Right ventricle myocardium inferior (tissue), 1 donor: ENCODE measurements at regions not wholly inside any gene's neighbourhood (a gene's known extent, or its start where the extent isn't known, plus 50 kb on each side); places are given as distances from the start of the nearest gene placed in this dataset.
A peak's percentile ranks its signal among the peaks of the same experiment; 100 is the strongest.

ENCODE experiments used
- ATAC-seq: fragments of 200-7000 bp; cut with Tn5 transposase; one replicate; pipeline ENCODE4 v1.9.1; 2020; ENCODE audit warnings: mild to moderate bottlenecking, moderate library complexity
- DNase-seq: peaks from one replicate; pipeline ENCODE4 v3.0.0; 2021; ENCODE audit errors: missing footprints
- intact Hi-C: fragments of 100-400 bp; cut with DNase I; formaldehyde crosslinking; loops from one replicate; pipeline ENCODE4 v1.11.0; 2022
- donor health status: DM: no; HTN: yes; CAD: no; lungs with severe emphysema.

DNA sequence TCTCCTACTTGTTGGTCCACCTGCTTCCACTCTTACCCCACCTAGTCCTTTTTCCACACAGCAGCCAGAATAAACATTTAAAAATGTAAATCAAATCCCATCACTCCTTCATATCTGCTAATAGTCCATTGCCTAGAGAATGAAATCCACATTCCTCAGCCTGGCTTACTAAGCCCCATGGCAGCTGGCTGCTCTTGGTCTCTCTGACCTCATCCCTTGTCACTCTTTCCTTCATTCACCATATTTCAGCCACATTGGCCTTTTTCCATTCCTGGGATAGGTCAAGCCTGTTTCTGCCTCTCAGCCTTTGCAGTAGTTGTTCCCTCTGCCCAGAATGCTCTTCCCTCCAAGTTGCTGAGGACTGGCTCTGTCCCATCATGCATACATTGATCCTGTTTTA is 512.8 kb downstream of the INSC start:
- ATAC-seq (no peak), DNase-seq (no peak)
- intact Hi-C loops: no loop called here

DNA sequence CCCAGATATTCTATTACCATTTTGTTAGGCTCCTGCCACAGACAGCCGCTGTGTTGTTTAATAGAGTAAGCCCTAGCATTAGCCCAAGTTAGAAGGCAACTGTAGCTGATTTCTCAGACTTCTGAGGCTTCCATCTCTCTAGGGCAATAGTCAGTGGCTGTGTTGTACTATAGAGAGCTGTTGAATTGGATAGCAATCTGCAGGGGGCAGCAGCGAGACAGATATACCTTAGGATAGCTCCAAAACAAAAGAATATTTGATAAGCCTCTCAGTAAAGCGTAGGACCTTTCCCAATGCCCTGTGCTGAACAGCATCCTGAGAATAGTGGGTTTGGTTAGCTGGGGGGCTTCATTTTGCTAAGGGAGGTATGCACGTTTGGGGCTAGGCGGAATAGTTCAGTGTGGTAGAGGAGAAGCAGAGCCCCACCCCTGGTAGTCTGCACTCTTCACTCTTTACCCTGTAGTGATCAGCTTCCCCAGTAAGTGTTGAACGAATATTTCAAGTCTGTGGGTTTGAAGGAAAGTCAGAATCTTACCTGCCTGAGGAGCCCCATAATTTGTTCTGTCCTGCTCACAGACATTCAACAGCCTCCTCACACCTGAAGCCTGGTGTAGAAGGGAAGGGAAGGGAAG is 515.1 kb downstream of the INSC start:
- peak; percentile 73 for DNase-seq
- intact Hi-C loops: no loop called here
- ATAC-seq: peak; percentile 67

DNA sequence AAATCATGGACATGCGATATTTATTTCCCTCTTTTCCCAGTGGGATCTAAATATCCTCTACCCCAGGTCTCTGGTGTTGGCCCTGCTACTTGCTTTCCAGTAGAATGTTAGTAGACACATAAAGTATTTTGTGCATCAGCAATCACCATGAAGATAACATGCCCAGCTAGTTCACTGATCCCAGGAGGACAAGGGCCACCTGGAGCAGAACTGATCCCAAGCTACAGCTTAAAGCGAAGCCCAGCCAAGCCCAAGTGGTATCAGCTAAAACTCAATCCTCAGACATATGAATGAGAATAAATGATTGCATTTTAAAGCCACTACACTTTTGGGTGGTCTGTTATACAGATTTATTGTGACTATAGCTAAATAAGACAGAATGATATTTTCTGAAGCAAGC is 516.2 kb downstream of the INSC start:
- DNase-seq (no peak), ATAC-seq (no peak)
- intact Hi-C loops: no loop called here

DNA sequence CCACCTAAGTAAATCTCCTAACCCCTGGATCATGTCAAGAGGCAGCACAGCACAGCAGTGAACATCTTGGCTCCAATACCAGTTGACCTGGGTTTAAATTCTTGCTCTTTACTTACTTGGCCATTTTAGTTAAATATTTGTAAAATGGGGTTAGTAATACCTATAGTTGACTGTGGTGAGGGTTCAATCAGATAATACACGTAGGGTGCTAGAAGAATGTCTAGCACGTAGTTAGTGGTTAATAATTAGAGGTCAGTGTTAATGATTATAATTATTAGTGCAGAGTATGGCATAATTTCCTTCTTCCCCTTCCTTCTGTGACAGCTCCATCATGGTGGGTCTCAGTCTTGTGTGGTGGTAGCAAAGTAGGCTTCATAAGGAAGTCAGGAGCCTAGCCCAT is 520.8 kb downstream of the INSC start:
- no peak for DNase-seq
- ATAC-seq: no peak
- intact Hi-C loops: no loop called here

DNA sequence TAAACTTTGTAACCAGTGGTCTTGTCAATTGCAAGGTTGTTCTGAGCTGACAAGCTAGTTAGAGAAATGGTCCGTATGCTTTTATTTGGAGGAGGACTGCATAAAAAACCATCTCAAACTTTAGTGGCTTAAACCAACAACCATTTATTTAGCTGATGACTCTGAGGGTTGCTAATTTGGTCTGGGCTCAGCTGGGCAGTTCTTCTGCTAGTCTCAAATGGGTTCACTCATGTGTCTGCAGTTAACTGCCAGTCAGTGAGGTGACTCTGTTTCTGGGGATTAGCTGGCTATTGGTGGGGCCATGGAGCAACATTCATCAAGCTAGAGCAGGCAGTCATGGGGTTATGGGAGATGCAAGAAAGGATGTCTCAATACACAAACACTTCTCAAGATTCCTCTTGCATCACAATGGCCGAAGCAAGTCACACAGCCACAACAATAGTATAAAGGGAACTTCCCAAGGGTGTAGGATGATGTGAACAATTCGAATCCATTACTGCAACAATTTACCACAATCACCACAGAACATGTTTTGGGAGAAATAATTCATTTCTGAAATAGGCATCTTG is 521.9 kb downstream of the INSC start:
- DNase-seq (no peak), ATAC-seq (no peak)
- intact Hi-C loops: no loop called here

DNA sequence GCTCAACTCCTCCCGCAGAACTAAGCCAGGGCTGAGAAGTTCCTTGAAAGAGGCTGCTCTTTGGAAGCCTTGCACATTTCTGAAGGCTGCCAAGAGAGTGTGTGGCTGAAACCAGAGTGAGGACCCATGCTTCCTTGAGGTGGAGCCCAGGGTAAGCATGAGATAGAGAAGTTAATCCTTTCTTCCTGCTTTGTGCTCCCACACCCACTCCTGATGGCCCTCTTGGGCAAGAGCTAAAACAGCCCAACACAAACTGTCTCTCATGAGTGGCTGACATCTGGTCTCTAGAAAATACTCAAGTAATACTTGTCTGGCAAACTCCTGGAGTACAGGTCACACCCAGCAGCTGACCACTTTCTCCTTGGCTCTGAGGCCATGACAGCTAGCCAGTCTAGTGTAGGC is 523.7 kb downstream of the INSC start:
- ATAC-seq (peak; percentile 64), DNase-seq (no peak)
- intact Hi-C loops: no loop called here

DNA sequence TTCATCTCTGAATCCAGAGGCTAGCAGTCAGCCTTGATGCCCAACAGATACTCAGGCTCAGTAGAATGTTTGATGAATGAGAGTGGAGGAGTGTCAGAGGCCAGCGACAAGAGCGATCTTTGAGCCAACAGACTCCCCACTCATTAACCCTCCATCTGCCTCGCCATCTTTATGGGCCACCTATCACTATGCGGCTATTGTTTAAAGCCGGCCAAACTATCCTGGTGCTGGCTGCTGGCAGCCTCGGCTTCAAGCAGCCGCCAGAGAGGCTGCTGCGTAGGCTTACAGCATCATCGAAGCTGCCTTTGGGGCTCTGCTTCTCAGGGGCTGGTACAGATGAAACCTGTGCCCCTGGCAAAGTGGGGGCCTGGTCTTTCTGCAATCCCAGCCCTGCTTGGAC is 525.6 kb downstream of the INSC start:
- DNase-seq (no peak), ATAC-seq (no peak)
- intact Hi-C loops: loop anchor here (10.0 kb wide), 1 partner anchor 316 kb away; no protein-coding TSS in a partner anchor

DNA sequence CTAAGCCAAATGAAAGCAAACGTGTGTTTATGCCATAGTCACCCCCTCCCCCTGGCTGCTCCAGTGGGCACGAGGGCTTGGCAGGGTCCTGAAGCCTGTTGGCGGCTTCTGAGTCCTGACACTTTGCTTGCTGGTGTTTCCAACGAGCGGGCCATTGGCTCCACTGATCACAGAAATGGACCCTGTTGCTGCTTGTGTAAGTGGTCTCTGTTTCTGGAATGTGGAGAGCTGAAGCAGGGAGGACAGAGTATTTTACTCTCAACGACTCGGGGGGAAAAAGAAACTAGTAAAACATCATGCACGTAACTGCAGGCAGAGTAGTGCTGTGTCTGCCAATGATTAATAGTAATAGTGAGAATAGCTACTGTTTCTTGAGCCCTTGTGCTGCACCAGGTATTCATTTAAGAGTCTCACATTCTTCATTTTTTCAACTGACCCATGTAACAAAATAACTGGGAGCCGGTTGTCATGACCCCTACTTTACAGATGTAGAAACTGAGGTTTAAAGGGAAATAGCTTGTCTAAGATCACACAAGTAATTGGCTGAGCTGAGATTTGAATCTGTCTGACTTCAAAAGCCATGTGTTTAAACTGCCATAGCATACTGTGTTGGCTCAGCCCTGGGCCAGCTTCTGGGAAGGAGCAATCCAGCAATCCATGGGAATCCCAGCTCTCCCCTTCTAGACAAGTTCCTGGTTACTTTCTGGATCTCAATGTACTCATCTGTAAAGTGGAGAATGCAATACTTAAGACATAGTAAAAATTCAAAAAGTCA is 526.7 kb downstream of the INSC start:
- DNase-seq (no peak), ATAC-seq (no peak)
- intact Hi-C loops: loop anchor here (10.0 kb wide), 1 partner anchor 317 kb away; no protein-coding TSS in a partner anchor

DNA sequence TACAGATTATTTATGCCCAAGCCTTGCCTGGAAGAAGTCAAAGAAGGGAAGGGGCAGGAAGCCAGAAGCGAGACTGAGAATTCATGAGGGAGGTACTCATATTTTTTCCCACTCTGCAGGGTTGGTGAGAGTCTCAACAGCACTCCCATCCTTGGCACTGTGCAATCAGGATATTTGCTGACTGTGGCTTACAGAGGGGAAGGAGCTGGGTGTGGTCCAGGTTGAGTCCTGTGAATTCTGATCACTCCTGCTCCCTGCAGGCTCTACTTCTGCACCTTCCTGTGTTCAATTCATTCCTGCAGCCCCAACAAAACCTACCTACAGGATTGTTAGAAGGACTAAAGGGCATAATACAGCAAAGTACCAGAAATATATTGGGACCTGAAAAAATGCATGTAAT is 530.5 kb downstream of the INSC start:
- DNase-seq (no peak), ATAC-seq (no peak)
- intact Hi-C loops: loop anchor here (10.0 kb wide), 1 partner anchor 320 kb away; no protein-coding TSS in a partner anchor

DNA sequence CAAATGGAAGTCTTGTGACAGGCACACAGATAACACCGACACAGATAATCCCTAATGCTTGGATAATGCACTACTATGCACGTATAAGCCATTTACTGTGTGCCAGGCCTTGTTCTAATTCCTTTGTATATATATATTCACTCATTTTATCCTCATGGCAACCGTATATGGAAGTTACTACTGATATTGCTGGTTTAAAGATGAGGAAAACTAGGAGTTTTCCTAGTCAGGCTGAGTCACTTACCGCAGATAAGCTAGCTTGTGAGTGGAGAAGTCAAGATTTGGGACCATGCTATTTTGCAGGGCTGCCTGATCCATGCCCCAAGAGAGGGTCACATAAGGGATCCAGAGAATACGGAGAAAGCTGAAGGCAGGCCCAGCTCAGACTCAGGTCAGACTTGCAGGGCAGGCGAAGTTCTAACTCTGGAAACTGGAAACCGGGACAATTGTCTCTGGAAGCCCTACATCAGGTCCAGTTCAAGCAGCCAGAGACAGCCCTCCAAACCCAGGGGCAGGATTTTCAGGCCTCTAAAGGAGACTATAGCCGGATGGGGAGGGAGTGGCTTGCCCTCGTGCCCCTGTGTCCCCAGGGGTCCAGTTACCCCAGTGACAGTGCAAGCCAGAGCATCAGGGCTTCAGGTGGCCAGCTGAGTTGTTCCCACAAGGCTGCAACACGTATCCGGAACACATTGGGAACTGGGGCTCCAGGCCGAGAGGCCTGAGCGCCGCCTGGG is 534.8 kb downstream of the INSC start:
- ATAC-seq (no peak), DNase-seq (no peak)
- intact Hi-C loops: loop anchor here (2.0 to 10.0 kb wide), 5 partner anchors 121 to 1088 kb away; partner anchors contain the start of gene C11orf58

DNA sequence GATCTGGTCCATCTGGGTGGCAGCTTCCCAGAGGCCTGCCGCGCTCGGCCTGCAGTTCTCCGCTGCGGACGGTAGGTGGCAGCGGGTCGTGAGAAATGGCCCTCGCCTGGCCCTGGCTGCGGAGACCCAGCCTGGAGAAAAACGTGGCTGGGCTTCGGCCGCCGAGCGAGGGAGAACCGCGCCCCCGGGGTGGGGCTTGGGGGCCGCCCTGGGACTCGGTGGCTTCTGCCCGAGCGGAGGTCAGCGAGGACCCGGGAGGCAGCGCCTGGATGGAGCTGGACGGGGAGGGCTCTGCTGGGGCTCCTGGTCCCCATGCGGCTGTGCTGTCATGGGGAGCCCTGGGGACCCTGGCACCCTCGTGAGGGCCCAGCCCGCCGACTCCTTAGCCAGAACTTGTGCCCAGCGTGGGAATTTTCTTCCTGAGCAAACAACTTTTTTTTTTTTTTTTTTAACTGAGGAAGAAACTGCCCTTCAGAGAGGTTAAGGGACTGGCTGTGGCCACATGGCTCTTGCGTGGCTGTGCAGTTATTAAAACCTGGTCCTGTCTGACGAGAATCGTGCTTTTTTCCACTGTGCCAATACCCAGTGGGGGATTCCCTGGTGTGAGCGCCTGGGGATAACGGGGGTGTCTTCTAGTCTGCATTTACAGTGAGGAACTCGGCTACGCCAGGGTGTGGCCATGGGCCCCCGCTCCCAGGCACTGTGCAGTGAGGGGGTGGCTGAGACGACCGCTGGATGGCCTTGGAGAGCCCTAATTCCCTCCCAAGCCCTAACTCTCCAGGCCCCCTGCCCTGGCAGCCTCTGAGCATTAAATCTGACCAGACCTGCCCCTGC is 535.6 kb downstream of the INSC start:
- DNase-seq (peak; percentile 96), ATAC-seq (peak; percentile 99)
- intact Hi-C loops: loop anchor here (2.0 to 5.0 kb wide), 4 partner anchors 120 to 1087 kb away; partner anchors contain the start of gene C11orf58

DNA sequence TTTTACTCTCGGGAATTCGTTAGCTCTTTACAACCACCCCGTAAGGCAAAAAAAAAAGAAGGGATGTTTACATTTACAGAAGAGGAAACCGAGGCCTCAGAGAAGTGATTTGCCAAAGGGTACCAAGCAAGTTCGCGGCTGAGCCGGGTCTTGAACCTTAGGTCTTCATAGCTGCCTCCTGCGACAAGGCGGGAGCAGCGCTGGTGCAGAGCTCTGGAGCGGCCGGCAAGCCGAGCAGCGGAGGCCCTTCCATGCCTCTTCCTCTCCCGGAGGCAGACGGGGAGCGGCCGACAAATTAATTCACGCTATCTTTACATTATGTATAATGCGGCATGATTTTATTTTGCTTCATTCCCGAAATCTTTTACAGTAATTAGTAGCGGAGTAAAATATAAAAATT is 536.3 kb downstream of the INSC start:
- ATAC-seq (no peak), DNase-seq (no peak)
- intact Hi-C loops: loop anchor here (2.0 to 5.0 kb wide), 4 partner anchors 120 to 1086 kb away; partner anchors contain the start of gene C11orf58

DNA sequence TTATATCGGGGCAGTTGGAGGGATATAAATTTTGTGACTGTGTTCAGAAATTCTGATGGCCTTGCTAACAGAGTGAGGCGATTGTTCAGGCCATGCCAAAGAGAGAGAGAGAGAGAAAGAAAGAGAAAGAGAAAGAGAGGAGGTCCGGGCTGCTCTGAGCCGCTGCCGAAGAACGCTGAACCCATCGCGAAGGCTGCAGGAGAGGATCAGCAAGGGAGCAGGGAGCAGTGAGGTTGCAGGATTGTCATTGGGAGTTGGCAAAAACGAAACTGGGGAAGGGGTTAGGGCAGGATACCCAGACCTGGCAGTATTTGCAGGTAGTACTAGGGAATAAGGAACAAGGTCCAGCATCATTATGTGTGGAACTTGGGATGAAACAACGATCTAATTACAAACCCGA is 537.1 kb downstream of the INSC start:
- intact Hi-C loops: loop anchor here (2.0 to 5.0 kb wide), 4 partner anchors 119 to 1085 kb away; partner anchors contain the start of gene C11orf58
- DNase-seq (no peak), ATAC-seq (no peak)

DNA sequence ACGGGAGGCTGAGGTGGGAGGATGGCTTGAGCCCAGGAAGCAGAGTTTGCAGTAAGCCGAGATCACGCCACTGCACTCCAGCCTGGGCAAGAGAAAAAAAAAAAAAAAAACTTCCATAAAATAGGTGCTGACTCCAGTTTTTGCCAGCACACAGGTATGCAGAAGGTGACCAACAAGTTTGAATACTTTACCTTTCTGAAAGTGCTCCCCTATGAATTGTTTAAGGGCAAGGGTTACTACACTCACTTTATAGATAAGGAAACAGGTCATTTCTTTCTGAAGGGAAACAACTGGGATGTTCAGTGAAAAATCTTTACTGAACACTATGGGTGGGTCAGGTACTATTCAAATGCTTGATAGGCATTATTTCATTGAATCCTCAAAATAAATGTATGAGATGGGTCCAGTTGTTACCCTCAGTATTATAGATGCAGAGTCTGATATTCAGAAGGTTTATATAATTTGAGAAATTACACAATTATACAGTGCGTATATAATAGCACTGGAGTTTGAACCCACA is 538.5 kb downstream of the INSC start:
- intact Hi-C loops: loop anchor here (5.0 kb wide), 1 partner anchor 1084 kb away; the partner anchor contains the start of gene C11orf58
- ATAC-seq (no peak), DNase-seq (no peak)

DNA sequence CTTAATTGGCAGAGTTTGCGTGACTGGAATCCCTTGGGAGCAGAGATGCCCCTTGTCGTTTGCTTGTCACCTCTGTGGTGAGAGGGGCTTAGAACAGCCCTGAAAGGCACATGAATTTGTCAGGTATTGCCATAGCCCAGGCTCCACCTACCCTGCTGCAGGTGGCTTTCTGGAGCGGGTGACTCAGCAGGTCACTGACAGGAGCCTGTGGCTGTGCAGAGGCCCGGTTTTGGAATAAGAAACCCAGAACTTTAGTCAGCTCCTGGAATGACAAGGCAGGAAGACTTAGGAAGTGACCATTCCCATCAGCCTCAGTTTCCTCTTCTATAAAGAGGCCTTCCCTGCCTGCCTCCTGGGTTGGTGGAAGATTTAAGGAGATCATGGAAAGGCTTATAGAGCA is 539.7 kb downstream of the INSC start:
- ATAC-seq (no peak), DNase-seq (no peak)
- intact Hi-C loops: loop anchor here (5.0 kb wide), 1 partner anchor 1083 kb away; the partner anchor contains the start of gene C11orf58

DNA sequence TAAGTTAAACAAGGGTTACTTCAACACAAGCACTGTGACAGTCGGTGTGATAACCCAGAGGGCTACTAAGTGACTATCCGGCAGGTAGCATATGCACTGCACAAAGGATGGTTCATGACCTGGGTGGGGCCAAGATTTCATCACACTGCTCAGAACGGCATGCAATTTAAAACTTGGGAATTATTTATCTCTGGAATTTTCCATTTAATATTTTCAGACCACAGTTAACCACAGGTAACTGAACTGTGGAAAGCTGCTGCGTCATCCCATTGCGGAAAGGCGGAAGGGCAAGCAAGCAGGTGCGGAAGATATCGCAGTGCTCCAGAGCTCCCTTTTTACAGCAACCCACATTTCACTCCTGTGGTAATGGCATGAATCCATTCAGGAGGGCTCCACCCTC is 540.8 kb downstream of the INSC start:
- ATAC-seq (no peak), DNase-seq (no peak)
- intact Hi-C loops: no loop called here

DNA sequence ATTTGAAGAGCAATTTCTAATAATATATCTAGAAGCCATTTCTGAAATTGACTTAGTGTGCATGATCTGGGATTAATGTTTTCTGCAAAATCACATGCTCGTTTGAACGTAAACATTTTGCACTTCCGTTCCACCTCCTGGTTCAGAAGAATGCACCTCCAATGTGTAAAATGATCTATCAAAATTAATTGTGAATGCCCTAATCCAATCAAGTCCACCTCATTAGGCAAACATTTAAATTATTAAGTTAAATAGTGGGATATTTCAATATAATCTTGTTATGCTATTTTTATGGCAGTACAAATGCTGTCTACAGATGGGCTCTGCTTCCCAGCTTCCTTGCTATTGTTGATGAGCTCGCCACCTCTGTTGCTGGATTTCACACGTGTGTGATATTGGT is 542.5 kb downstream of the INSC start:
- DNase-seq: no peak
- intact Hi-C loops: no loop called here
- ATAC-seq: no peak

DNA sequence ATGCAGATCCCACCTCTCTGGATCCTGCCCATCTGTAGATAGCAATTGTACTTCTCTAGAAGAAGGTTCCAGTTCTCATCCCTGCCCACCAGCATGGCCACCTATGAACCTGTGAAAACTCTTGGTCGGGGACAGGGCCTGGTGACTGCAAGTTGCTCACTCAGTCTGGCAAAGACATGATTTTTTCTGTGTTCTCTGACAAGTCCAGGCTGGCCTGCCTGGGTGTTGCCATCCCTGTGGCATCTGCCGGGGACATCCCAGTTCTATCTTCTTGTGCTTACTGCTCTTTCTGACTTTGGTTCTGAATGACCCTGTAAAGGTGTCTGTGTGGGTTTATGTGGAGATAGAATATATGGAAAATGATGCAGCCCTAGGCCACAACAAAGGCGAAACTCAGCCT is 545.8 kb downstream of the INSC start:
- DNase-seq (no peak), ATAC-seq (no peak)
- intact Hi-C loops: no loop called here
